Type B pancreatic cell (in vitro differentiated cells): ENCODE measurements at regions not wholly inside any gene's neighbourhood (a gene's known extent, or its start where the extent isn't known, plus 50 kb on each side); places are given as distances from the start of the nearest gene placed in this dataset.

ENCODE experiments used
- DNase-seq: peaks from one replicate; pipeline ENCODE4 v3.0.0; 2021; ENCODE audit warnings: mixed read lengths; ENCODE audit not compliant: unreplicated experiment; ENCODE audit errors: extremely low spot score
- H3K27ac Mint-ChIP-seq: 2 replicates; pipeline ENCODE4 v1.8.0; 2021; ENCODE audit warnings: mild to moderate bottlenecking, mixed read lengths
- H3K27me3 Mint-ChIP-seq: 2 replicates; pipeline ENCODE4 v1.8.0; 2021; ENCODE audit warnings: mixed read lengths
- H3K36me3 Mint-ChIP-seq: 2 replicates; pipeline ENCODE4 v1.8.0; 2021; ENCODE audit warnings: mixed read lengths
- H3K4me1 Mint-ChIP-seq: one replicate; pipeline ENCODE4 v1.8.0; 2021; ENCODE audit warnings: mixed read lengths; ENCODE audit not compliant: unreplicated experiment
- H3K4me3 Mint-ChIP-seq: 2 replicates; pipeline ENCODE4 v1.8.0; 2021; ENCODE audit warnings: mild to moderate bottlenecking, mixed read lengths
- H3K9me3 Mint-ChIP-seq: 2 replicates; pipeline ENCODE4 v1.8.0; 2021; ENCODE audit warnings: mixed read lengths
- TF ChIP-seq, protein P1 (sequence below): fragments of 200-600 bp; sonication (generic); conservative IDR thresholded peaks from 2 replicates; pipeline ENCODE4 v1.5.0; 2021; ENCODE audit warnings: antibody characterized with exemption, mild to moderate bottlenecking

- DNase-seq, result no peak
- no peaks in the 10 kb centered on the region for H3K9me3 Mint-ChIP-seq
- no peak overlapping the region for H3K27ac Mint-ChIP-seq
- TF ChIP-seq, protein P1, sequence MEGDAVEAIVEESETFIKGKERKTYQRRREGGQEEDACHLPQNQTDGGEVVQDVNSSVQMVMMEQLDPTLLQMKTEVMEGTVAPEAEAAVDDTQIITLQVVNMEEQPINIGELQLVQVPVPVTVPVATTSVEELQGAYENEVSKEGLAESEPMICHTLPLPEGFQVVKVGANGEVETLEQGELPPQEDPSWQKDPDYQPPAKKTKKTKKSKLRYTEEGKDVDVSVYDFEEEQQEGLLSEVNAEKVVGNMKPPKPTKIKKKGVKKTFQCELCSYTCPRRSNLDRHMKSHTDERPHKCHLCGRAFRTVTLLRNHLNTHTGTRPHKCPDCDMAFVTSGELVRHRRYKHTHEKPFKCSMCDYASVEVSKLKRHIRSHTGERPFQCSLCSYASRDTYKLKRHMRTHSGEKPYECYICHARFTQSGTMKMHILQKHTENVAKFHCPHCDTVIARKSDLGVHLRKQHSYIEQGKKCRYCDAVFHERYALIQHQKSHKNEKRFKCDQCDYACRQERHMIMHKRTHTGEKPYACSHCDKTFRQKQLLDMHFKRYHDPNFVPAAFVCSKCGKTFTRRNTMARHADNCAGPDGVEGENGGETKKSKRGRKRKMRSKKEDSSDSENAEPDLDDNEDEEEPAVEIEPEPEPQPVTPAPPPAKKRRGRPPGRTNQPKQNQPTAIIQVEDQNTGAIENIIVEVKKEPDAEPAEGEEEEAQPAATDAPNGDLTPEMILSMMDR, result peak; percentile 73
- H3K4me3 Mint-ChIP-seq, result no peak overlapping the region
- no peaks in the 10 kb centered on the region for H3K27me3 Mint-ChIP-seq
- no peaks in the 10 kb centered on the region for H3K36me3 Mint-ChIP-seq
- H3K4me1 Mint-ChIP-seq, result no peaks in the 10 kb centered on the region
These were observed 1096.8 kb upstream of the PCDH20 start for GRCh38 chr13:62512194-62513141.

GRCh38 chr13:62510906-62511655, 1095.4 kb upstream of the PCDH20 start:
- Mint-ChIP-seq H3K27me3 (no peaks in the 10 kb centered on the region), H3K36me3 (no peaks in the 10 kb centered on the region), H3K9me3 (no peaks in the 10 kb centered on the region), H3K4me1 (no peaks in the 10 kb centered on the region), H3K4me3 (no peak overlapping the region), H3K27ac (no peak overlapping the region)
- TF ChIP-seq, protein P1, result no peak
- DNase-seq, result no peak

DNA sequence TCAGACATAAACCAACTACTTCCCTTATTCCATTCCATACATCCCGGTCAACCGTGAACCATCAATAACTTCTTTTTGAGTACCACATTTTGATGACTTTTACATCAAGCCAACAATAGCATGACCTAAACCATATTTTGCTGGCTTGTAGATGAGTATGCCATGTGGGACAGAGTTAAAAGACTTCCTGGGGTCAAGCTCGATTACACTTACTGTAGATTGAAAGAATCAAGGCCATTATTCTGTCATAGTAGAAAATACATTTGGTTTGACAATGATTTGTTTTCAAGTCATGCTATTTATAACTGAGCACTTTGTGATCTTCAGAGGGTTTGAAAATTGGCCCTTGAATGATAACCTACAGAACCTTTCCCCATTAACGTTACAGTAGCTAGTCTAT, 1086.9 kb upstream of the PCDH20 start:
- Mint-ChIP-seq H3K27ac (no peak overlapping the region), H3K9me3 (no peaks in the 10 kb centered on the region), H3K27me3 (no peaks in the 10 kb centered on the region), H3K4me3 (no peak overlapping the region), H3K36me3 (no peaks in the 10 kb centered on the region), H3K4me1 (no peaks in the 10 kb centered on the region)
- no peak for DNase-seq
- TF ChIP-seq, protein P1, result no peak

DNA sequence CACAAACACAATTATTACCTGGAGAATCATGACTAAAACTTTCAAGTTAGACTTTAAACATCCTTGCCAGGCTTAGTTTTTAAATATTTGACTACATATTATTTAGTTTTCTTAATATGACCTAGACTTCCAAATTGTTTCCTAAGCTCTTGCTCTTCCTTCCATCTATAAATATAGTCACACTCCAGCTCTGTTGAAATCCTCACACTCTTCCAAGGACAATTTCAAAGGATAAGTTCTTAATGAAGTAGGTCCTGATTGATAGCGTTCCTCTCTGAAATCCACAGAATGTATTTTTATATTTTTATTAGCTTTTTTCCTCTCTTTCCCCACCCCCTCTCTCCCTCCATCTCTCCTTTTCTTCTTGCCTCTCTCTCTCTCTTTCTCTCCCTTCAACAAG, 1074.1 kb upstream of the PCDH20 start:
- no peaks in the 10 kb centered on the region for H3K27me3 Mint-ChIP-seq
- no peaks in the 10 kb centered on the region for H3K4me1 Mint-ChIP-seq
- no peaks in the 10 kb centered on the region for H3K9me3 Mint-ChIP-seq
- TF ChIP-seq, protein P1, result no peak
- H3K36me3 Mint-ChIP-seq, result no peaks in the 10 kb centered on the region
- no peak for DNase-seq
- H3K27ac Mint-ChIP-seq, result no peak overlapping the region
- no peak overlapping the region for H3K4me3 Mint-ChIP-seq

- H3K4me3 Mint-ChIP-seq, result no peak overlapping the region
- no peaks in the 10 kb centered on the region for H3K9me3 Mint-ChIP-seq
- peaks cover 4% of the 10 kb centered on the region for H3K4me1 Mint-ChIP-seq
- no peak overlapping the region for H3K27ac Mint-ChIP-seq
- DNase-seq, result no peak
- no peaks in the 10 kb centered on the region for H3K27me3 Mint-ChIP-seq
- H3K36me3 Mint-ChIP-seq, result no peaks in the 10 kb centered on the region
- TF ChIP-seq, protein P1, result no peak
These were observed 1068.1 kb upstream of the PCDH20 start for GRCh38 chr13:62483774-62484173.
